NCI-H2081 (cell line): ENCODE measurements at regions not wholly inside any gene's neighbourhood (a gene's known extent, or its start where the extent isn't known, plus 50 kb on each side); places are given as distances from the start of the nearest gene placed in this dataset.
"Not testable (repeated sequence)": the region's sequence is repeated elsewhere in the genome, so short reads cannot be mapped to it uniquely, and the experiment has no call there.

ENCODE experiments used
- DNase-seq, 2 experiments: peaks; one replicate each; lab custom pipeline; 2025; lab: John Stamatoyannopoulos, UW

DNA sequence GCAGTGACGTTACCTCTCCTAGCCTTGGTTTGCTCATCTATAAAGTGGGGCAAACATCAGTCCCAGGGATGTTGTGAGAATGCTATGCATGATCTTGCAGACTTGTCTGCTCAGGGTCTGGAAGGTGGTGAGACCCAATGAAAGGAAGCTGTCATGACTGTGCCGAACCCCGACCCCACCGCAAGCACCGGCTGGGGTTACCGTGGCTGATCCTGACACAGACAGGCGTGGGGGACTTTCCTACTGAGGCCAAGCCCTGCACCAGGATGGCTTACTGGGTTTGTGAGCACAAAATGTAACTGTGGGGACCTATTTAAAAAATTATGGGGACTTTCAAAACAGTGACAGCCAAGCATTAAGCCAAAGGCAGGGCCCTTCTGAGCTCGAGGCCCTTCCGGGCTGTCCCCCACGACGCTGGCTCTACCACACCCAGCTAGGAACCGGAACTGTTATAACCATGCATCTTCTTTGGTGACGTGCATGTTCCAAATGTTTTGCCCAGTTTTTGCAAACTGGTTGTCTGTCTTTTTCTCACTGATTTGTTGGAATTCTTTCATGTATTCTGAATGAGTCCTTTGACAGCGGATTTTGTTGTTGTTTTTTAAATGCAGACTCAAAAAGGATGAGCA, 76.6 kb upstream of the PMEPA1 start:
- no peak for DNase-seq

DNA sequence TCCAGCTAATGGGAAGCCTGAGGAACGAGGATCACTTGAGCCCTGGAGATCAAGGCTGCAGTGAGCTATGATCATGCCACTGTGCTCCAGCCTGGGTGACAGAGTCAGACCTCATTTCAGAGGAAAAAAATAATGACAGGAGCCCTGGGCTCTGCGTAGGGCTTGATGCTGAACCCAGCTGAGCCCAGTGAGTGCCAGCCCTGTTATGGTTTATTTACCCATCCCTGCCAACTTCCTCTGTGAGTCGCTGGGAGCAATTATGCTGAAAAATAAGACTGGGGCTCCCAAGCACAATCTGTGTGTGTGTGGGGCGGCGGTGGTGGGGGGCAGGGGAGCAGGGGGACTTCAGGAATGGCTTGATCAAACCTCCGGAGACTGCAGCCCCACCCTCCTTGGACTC, 75.9 kb upstream of the PMEPA1 start:
- peak; percentile 15 to 62 for DNase-seq

GRCh38 chr20:57785061-57785460, 75.2 kb upstream of the PMEPA1 start:
- no peak for DNase-seq

GRCh38 chr20:57783956-57784837, 74.4 kb upstream of the PMEPA1 start:
- DNase-seq: no peak

DNA sequence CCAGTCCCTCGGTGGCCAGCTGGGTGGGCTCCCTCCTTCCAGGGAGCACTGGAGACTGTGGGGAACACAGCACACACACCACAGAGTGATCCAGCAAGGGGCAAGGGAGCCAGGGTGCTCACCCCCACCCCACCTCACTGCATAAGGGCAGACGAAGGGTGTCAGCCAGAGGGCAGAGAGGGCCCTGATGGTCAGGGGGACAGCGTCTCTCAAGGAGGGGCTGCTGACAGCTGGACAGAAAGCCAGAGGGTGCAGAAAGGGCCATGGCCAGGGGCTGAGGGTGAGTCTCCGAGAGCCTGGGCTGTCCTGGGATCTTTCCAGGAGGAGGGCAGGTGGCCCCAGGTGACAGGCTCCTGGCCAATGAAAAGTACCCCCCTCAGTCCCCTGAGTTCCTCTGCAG, 73.4 kb upstream of the PMEPA1 start:
- no peak for DNase-seq

DNA sequence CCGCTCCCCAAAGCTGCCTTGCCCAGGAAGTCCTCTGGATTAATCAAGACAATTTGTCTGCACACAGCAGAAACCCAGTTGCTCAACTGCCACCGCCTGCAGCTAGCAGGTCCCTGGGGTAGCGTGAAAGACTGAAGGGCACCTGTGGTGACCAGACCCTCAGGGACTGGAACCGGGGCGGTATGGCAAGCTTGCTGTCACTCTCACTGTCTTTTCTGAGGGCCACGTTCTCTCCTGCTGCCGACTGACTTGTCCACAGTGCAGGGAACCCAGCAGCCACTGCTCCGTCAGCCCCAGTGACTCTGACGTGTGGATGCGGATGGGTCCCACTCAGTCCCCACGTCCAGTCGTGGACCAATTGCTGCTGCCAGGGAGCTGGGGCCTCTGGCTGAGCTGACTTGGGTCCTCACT, 72.8 kb upstream of the PMEPA1 start:
- no peak for DNase-seq

DNA sequence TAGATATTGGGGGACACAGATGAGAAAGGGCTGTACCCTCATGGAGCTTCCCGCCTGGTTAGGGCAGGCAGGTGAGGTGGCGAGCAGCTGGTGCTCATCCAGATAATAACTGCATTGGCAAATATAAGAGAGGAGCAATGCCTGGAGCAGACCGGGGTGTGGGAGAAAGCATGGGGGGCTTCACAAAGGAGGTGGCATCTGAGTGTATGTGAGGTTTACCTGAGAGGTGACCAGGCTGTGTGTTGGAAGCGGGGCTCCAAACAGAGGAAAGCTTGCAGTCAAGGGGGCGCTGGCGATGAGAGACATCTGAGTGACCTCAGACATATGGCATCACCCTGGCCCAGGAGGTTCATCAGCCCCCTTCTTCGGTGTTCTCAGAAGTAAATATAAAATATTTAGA, 72.1 kb upstream of the PMEPA1 start:
- DNase-seq: no peak

- no peak for DNase-seq
These were observed 71.1 kb upstream of the PMEPA1 start for GRCh38 chr20:57780906-57781305.

DNA sequence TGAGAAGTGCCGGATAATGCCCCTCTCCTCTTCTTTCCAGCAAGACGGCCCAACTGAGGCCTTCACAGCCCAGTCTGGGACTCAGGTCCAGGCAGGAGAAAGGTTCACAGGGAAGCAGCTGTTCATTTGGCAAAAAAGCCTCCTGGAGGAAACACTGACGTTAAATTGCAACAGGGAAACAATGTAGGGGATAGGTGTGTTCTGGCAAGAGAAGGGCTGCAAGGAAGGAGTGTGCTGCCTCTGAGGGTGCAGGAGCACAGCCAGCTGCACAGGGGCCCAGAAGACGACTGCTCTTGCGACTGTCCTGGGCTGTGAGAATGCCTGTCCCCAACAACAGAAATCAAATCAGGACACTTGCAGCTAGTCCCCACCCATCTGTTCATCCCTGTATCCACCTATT, 70.6 kb upstream of the PMEPA1 start:
- no peak for DNase-seq

DNA sequence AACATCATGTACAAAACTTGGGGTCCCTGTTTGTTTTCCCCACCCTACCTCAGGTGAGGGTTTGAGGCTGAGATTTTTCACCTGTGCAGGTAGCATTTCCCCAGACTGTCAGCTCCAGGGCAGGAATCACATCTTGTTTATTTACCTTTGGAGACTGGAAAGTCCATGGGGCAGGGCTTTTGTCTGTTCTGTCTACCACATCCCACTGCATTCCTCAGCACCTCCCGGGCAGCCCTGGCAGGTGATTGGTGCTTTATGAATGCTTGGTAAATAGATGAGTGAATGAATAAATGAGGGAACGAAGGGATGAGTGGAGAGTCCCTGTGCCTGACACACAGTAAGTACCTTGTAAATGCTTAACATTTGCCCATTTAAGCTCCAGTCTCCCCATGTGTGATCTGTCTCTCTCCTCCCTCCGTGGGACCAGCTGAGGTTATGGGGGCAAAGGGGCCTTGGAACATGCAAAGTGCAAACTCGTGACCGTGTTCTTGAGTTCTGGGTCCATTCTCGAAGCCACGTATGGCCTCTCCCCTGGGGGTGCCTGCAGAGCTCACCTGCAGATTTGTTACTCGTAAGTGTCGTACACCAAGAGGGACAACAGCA, 69.7 kb upstream of the PMEPA1 start:
- no peak for DNase-seq

- DNase-seq: no peak
These were observed 68.1 kb upstream of the PMEPA1 start for GRCh38 chr20:57777911-57778310.

DNA sequence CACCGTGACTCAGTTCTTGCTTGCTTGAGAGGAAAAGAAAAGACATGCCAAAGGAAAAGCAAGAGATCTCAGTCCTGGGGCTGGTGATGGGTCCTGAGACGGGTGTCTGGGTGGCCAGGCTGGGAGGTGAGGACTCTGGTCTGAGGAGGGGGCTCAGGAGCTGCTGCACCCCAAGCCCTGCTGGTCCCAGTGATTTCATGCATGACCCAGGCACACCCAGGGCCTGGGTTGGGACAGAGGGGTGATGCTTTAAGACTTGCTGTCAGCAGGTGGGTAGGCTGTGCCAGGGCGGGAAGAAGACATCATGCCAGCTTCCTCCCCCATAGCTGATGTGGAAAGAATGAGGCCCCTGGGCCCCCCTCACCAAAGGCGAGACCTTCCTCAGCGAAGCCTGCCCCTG, 65.1 kb upstream of the PMEPA1 start:
- no peak for DNase-seq

DNA sequence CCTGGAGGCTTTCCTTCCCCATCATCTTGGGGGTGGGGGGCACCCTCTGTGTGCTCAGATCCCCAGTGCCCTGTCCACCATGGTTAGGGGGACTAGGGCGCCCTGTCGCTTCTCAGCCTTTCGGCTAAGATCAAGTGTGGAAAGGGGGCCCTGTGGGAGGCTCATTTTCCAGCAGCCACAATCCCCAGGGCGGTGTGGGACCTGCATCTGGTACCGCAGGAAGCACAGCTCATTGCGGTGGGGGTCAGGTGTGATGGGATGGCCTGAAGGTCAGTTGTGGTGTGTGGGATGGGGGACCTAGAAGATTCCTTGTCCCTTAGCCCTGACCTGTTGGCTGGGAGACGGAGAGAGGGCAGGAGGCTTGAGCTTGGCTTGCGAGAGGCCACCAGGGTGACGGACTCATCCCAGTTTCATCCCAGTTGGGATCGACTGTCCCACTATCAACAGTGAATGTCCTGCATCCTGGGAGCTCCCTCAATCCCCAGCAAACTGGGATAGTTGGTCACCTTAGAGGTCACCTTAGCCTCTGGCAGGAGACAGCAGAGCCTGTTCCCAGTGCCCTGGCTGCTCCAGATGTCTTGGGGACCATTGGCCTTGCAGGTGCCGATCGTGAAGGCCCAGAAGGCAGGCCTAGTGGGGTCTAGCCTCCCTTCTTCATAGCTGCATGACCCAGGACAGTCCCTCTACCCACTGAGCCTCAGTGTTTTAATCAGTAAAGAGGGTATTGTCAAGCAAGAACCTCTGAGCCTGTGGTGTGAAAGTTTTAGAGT, 64.5 kb upstream of the PMEPA1 start:
- DNase-seq: no peak

DNA sequence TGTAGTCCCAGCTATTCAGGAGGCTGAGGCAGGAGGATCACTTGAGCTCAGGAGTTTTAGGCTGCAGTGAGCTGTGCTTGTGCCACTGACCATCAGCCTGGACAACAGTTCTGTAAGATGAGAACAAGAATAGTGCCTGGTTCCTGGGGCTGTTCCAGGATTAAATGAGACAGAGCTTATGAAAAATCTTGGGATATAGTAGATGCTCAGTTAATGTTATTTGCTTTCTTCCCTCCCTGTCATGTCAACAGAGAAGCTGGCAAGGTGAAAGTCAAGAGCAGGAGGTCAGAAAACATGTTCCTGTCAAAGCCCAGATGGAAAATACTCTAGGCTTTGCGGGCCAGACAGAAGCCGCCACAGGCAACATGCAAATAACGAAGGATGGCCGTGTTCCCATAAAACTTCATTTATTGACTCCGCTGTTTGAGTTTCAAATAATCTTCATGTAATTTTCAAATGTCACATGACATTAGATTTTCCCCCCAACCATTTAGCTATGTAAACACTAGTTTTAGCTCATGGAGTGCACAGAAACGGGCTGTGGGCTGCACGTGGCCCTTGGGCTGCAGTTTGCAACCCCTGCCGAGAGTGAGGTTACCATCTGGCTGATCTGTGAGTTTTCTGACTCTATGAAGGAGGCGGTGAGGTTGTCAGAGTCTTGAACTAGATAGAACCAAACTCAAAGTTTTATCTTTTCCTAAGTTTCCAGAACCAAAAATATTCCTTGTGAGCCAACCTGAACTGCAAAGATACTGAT, 63.4 kb upstream of the PMEPA1 start:
- no peak for DNase-seq

DNA sequence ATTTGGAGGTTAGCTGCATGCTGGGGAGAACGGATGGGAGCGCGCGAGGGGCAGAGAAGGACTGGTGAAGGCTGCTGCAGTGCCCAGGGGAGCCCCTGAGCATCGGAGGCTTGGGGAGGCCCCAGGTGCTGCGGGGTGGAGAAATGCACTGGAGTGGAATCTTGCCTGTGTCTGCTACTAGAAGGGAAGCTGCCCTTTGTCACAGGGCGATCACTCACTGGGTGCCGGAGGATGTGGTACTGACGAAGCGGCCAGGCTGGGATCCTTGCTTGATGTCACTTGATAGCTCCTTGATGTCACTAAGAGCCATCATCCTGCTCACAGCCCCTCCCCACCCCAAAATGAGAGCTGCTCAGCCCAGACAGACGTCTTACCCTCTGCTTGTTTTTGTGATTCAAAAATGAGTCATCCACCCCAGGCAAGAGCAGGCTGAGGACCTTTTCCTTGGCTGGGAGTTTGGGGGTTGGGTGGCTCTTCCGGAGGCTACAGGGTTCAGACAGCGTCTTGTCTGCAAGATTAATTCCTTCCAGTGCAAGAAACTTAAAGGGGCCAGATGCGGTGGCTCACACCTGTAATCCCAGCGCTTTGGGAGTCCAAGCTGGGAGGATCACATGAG, 62.6 kb upstream of the PMEPA1 start:
- DNase-seq: no peak

GRCh38 chr20:57770852-57771720, 61.3 kb upstream of the PMEPA1 start:
- DNase-seq: no peak

- DNase-seq: not testable (repeated sequence)
These were observed 60.6 kb upstream of the PMEPA1 start for GRCh38 chr20:57770401-57770800.

DNA sequence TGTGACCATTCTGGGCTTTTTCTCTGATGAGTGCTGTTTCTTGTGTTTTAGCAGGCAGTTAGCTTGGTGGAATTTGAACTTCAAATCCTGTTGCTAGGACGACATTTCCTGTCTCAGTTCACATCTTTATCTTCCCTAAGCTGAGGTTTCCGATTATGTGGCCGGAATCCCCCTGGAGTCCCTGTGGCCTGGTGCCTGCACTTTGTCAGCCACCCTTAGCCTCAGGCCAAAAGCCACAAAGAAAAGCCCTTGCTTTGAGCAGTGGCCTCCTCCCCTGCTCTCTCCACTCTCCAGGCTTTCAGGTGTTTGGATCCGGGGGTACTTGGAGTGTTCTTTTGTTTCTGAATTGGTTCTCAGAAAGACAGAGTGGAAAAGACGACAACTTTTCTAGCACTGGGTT, 59.9 kb upstream of the PMEPA1 start:
- DNase-seq: no peak

GRCh38 chr20:57768519-57768918, 58.7 kb upstream of the PMEPA1 start:
- no peak for DNase-seq

DNA sequence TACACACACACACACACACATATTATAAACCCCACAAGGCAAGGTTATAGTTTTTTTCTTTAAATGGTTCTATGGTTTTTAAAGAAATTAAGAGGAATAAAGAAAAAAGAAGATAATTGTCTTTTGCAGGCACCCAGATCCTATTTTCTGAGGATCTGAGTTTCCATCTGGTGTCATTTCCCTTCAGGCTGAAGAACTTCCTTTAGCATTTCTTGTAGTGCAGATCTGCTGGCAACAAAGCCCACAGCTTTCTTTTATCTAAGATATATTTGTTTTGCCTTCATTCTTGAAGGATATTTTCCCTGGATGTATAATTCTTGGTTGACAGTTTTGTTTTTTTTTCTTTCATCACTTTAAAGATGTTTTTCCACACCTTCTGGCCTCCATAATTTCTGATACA, 57.6 kb upstream of the PMEPA1 start:
- no peak for DNase-seq
